ENCODE measurements at regions not wholly inside any gene's neighbourhood (a gene's known extent, or its start where the extent isn't known, plus 50 kb on each side); places are given as distances from the start of the nearest gene placed in this dataset.

- no peak for TF ChIP-seq CTCF (IDR thresholded peaks at IDR 0.05)
- TF ChIP-seq POLR2AphosphoS5 (IDR thresholded peaks at IDR 0.05): no peak
- no peak for TF ChIP-seq POLR2A (IDR thresholded peaks at IDR 0.05)
- TF ChIP-seq EP300 (IDR thresholded peaks at IDR 0.05; ENCODE audit: low read depth): no peak
These were observed 217.8 kb upstream of the NDST4 start for GRCh38 chr4:115331241-115331640.

All from transverse colon (tissue), 4 donors.